ENCODE measurements at regions not wholly inside any gene's neighbourhood (a gene's known extent, or its start where the extent isn't known, plus 50 kb on each side); places are given as distances from the start of the nearest gene placed in this dataset.

- no peak overlapping the region for H3K18ac ChIP-seq (ENCODE audit: low read length)
- H2BK120ac ChIP-seq (ENCODE audit: low read depth, low read length): no peak overlapping the region
- peaks cover 0 to 7% of the 10 kb centered on the region in 2 donors for H3K9me3 ChIP-seq (replicated peaks in 1 of 2; ENCODE audit: control insufficient read depth in 2 of 2, insufficient read depth in 1 of 2, low read depth in 1 of 2, low read length in 2 of 2)
- no peaks in the 10 kb centered on the region for H3K36me3 ChIP-seq (replicated peaks in 1 of 2; ENCODE audit: control insufficient read depth in 2 of 2, insufficient read depth in 2 of 2, low read length in 2 of 2)
- no peak overlapping the region for H2BK12ac ChIP-seq (ENCODE audit: low read length)
- no peak overlapping the region for H2AFZ ChIP-seq (ENCODE audit: low read length)
- no peak overlapping the region for H2BK5ac ChIP-seq (ENCODE audit: low read length)
- no peak overlapping the region for H3K9ac ChIP-seq (ENCODE audit: low read depth, low read length, poor library complexity)
- no peak overlapping the region for H2AK5ac ChIP-seq (ENCODE audit: low read depth, low read length)
- no peak overlapping the region for H3K4me2 ChIP-seq (ENCODE audit: insufficient read depth, low read length, poor library complexity, severe bottlenecking)
- H2BK15ac ChIP-seq (ENCODE audit: low read length): no peak overlapping the region
- no peak for DNase-seq (ENCODE audit: low spot score)
- WGBS, 2 donors (ENCODE audit: extremely low coverage in 2 of 2, insufficient read length in 2 of 2, insufficient replicate concordance in 1 of 2): no CpG with 5 or more reads among the region's 2 CpGs
- no peak overlapping the region for H3K4ac ChIP-seq (ENCODE audit: low read length)
- H3K27me3 ChIP-seq (ENCODE audit: control insufficient read depth in 3 of 3, insufficient read depth in 3 of 3, low read depth in 1 of 3, low read length in 3 of 3): no peaks in the 10 kb centered on the region
- no peak overlapping the region for H3K27ac ChIP-seq (replicated peaks; ENCODE audit: low read length)
- H3K4me1 ChIP-seq (ENCODE audit: control insufficient read depth in 2 of 2, insufficient read depth in 1 of 2, low read depth in 1 of 2, low read length in 2 of 2): peaks cover 0 to 1% of the 10 kb centered on the region in 2 donors
- no peak overlapping the region for H4K91ac ChIP-seq (ENCODE audit: low read depth, low read length, poor library complexity)
- no peak overlapping the region for H3K23ac ChIP-seq (ENCODE audit: low read depth, low read length, poor library complexity)
- no peaks in the 10 kb centered on the region for H3K79me1 ChIP-seq (ENCODE audit: low read depth, low read length)
- H3K4me3 ChIP-seq (ENCODE audit: low read length in 2 of 2): no peak overlapping the region
- H4K8ac ChIP-seq (ENCODE audit: low read depth, low read length): no peak overlapping the region
- no peak overlapping the region for H3K14ac ChIP-seq (ENCODE audit: low read length)
These were observed 66.2 kb upstream of the MAP4K3 start for GRCh38 chr2:39503277-39503676.

GRCh38 chr2:39504790-39505335 is 67.8 kb upstream of the MAP4K3 start:
- no peak overlapping the region for H4K91ac ChIP-seq (ENCODE audit: low read depth, low read length, poor library complexity)
- H3K23ac ChIP-seq (ENCODE audit: low read depth, low read length, poor library complexity): no peak overlapping the region
- no peak overlapping the region for H3K9ac ChIP-seq (ENCODE audit: low read depth, low read length, poor library complexity)
- H3K4me1 ChIP-seq (ENCODE audit: control insufficient read depth in 2 of 2, insufficient read depth in 1 of 2, low read depth in 1 of 2, low read length in 2 of 2): peaks cover 0 to 1% of the 10 kb centered on the region in 2 donors
- no peak overlapping the region for H3K4me3 ChIP-seq (ENCODE audit: low read length in 2 of 2)
- peaks cover 0 to 7% of the 10 kb centered on the region in 2 donors for H3K9me3 ChIP-seq (replicated peaks in 1 of 2; ENCODE audit: control insufficient read depth in 2 of 2, insufficient read depth in 1 of 2, low read depth in 1 of 2, low read length in 2 of 2)
- H2BK5ac ChIP-seq (ENCODE audit: low read length): no peak overlapping the region
- no peak overlapping the region for H3K4me2 ChIP-seq (ENCODE audit: insufficient read depth, low read length, poor library complexity, severe bottlenecking)
- no peak overlapping the region for H2AFZ ChIP-seq (ENCODE audit: low read length)
- no peak overlapping the region for H2BK15ac ChIP-seq (ENCODE audit: low read length)
- no CpG with 5 or more reads among the region's 5 CpGs for WGBS, 2 donors (ENCODE audit: extremely low coverage in 2 of 2, insufficient read length in 2 of 2, insufficient replicate concordance in 1 of 2)
- no peak overlapping the region for H3K14ac ChIP-seq (ENCODE audit: low read length)
- H4K8ac ChIP-seq (ENCODE audit: low read depth, low read length): no peak overlapping the region
- no peak overlapping the region for H3K27ac ChIP-seq (replicated peaks; ENCODE audit: low read length)
- no peaks in the 10 kb centered on the region for H3K79me1 ChIP-seq (ENCODE audit: low read depth, low read length)
- H3K36me3 ChIP-seq (replicated peaks in 1 of 2; ENCODE audit: control insufficient read depth in 2 of 2, insufficient read depth in 2 of 2, low read length in 2 of 2): no peaks in the 10 kb centered on the region
- H2AK5ac ChIP-seq (ENCODE audit: low read depth, low read length): no peak overlapping the region
- H3K18ac ChIP-seq (ENCODE audit: low read length): no peak overlapping the region
- no peaks in the 10 kb centered on the region for H3K27me3 ChIP-seq (ENCODE audit: control insufficient read depth in 3 of 3, insufficient read depth in 3 of 3, low read depth in 1 of 3, low read length in 3 of 3)
- H2BK120ac ChIP-seq (ENCODE audit: low read depth, low read length): no peak overlapping the region
- H3K4ac ChIP-seq (ENCODE audit: low read length): no peak overlapping the region
- no peak overlapping the region for H2BK12ac ChIP-seq (ENCODE audit: low read length)
- no peak for DNase-seq (ENCODE audit: low spot score)

- Histone ChIP-seq H2AFZ (ENCODE audit: low read length) (no peak overlapping the region), H3K4me2 (ENCODE audit: insufficient read depth, low read length, poor library complexity, severe bottlenecking) (no peak overlapping the region), H2BK12ac (ENCODE audit: low read length) (no peak overlapping the region), H3K4me1 (ENCODE audit: control insufficient read depth in 2 of 2, insufficient read depth in 1 of 2, low read depth in 1 of 2, low read length in 2 of 2) (peaks cover 3 to 6% of the 10 kb centered on the region in 2 donors), H4K91ac (ENCODE audit: low read depth, low read length, poor library complexity) (no peak overlapping the region), H4K8ac (ENCODE audit: low read depth, low read length) (no peak overlapping the region), H3K9me3 (replicated peaks in 1 of 2; ENCODE audit: control insufficient read depth in 2 of 2, insufficient read depth in 1 of 2, low read depth in 1 of 2, low read length in 2 of 2) (no peaks in the 10 kb centered on the region), H3K27ac (replicated peaks; ENCODE audit: low read length) (no peak overlapping the region), H3K14ac (ENCODE audit: low read length) (no peak overlapping the region), H2BK15ac (ENCODE audit: low read length) (no peak overlapping the region), H2AK5ac (ENCODE audit: low read depth, low read length) (no peak overlapping the region), H3K18ac (ENCODE audit: low read length) (no peak overlapping the region), H2BK5ac (ENCODE audit: low read length) (no peak overlapping the region), H3K79me1 (ENCODE audit: low read depth, low read length) (no peaks in the 10 kb centered on the region), H3K9ac (ENCODE audit: low read depth, low read length, poor library complexity) (no peak overlapping the region), H2BK120ac (ENCODE audit: low read depth, low read length) (no peak overlapping the region), H3K4ac (ENCODE audit: low read length) (no peak overlapping the region), H3K27me3 (ENCODE audit: control insufficient read depth in 3 of 3, insufficient read depth in 3 of 3, low read depth in 1 of 3, low read length in 3 of 3) (no peaks in the 10 kb centered on the region), H3K4me3 (ENCODE audit: low read length in 2 of 2) (no peak overlapping the region), H3K23ac (ENCODE audit: low read depth, low read length, poor library complexity) (no peak overlapping the region), H3K36me3 (replicated peaks in 1 of 2; ENCODE audit: control insufficient read depth in 2 of 2, insufficient read depth in 2 of 2, low read length in 2 of 2) (no peaks in the 10 kb centered on the region)
- no CpG with 5 or more reads among the region's 2 CpGs for WGBS, 2 donors (ENCODE audit: extremely low coverage in 2 of 2, insufficient read length in 2 of 2, insufficient replicate concordance in 1 of 2)
- DNase-seq (ENCODE audit: low spot score): no peak
These were observed 69.1 kb upstream of the MAP4K3 start for GRCh38 chr2:39506215-39506614.

- Histone ChIP-seq H4K91ac (ENCODE audit: low read depth, low read length, poor library complexity) (no peak overlapping the region), H2BK5ac (ENCODE audit: low read length) (no peak overlapping the region), H4K8ac (ENCODE audit: low read depth, low read length) (no peak overlapping the region), H3K14ac (ENCODE audit: low read length) (no peak overlapping the region), H3K4me1 (ENCODE audit: control insufficient read depth in 2 of 2, insufficient read depth in 1 of 2, low read depth in 1 of 2, low read length in 2 of 2) (peaks cover 15 to 22% of the 10 kb centered on the region in 2 donors), H3K36me3 (replicated peaks in 1 of 2; ENCODE audit: control insufficient read depth in 2 of 2, insufficient read depth in 2 of 2, low read length in 2 of 2) (no peaks in the 10 kb centered on the region), H2AFZ (ENCODE audit: low read length) (no peak overlapping the region), H2BK15ac (ENCODE audit: low read length) (no peak overlapping the region), H3K9me3 (replicated peaks in 1 of 2; ENCODE audit: control insufficient read depth in 2 of 2, insufficient read depth in 1 of 2, low read depth in 1 of 2, low read length in 2 of 2) (no peaks in the 10 kb centered on the region), H3K79me1 (ENCODE audit: low read depth, low read length) (no peaks in the 10 kb centered on the region), H3K9ac (ENCODE audit: low read depth, low read length, poor library complexity) (no peak overlapping the region), H2BK120ac (ENCODE audit: low read depth, low read length) (no peak overlapping the region), H3K4me2 (ENCODE audit: insufficient read depth, low read length, poor library complexity, severe bottlenecking) (no peak overlapping the region), H3K4me3 (ENCODE audit: low read length in 2 of 2) (no peak overlapping the region), H3K18ac (ENCODE audit: low read length) (no peak overlapping the region), H2AK5ac (ENCODE audit: low read depth, low read length) (no peak overlapping the region), H3K4ac (ENCODE audit: low read length) (no peak overlapping the region), H3K27me3 (ENCODE audit: control insufficient read depth in 3 of 3, insufficient read depth in 3 of 3, low read depth in 1 of 3, low read length in 3 of 3) (no peaks in the 10 kb centered on the region), H2BK12ac (ENCODE audit: low read length) (no peak overlapping the region), H3K27ac (replicated peaks; ENCODE audit: low read length) (no peak overlapping the region), H3K23ac (ENCODE audit: low read depth, low read length, poor library complexity) (no peak overlapping the region)
- DNase-seq (ENCODE audit: low spot score): no peak
- no CpG with 5 or more reads among the region's 4 CpGs for WGBS, 2 donors (ENCODE audit: extremely low coverage in 2 of 2, insufficient read length in 2 of 2, insufficient replicate concordance in 1 of 2)
These were observed 71.1 kb upstream of the MAP4K3 start for GRCh38 chr2:39508198-39508597.
